ENCODE measurements at regions not wholly inside any gene's neighbourhood (a gene's known extent, or its start where the extent isn't known, plus 50 kb on each side); places are given as distances from the start of the nearest gene placed in this dataset.

- Histone ChIP-seq H3K9me3 (ENCODE audit: control insufficient read depth in 2 of 2, insufficient read depth in 1 of 2, low read depth in 1 of 2, low read length in 1 of 2) (no peaks in the 10 kb centered on the region), H3K4me1 (ENCODE audit: control insufficient read depth in 3 of 3, insufficient read depth in 2 of 3, low read depth in 1 of 3, low read length in 2 of 3) (no peaks in the 10 kb centered on the region), H3K27me3 (ENCODE audit: control insufficient read depth in 3 of 3, insufficient read depth in 3 of 3, low read length in 3 of 3) (no peaks in the 10 kb centered on the region), H3K36me3 (ENCODE audit: control insufficient read depth in 3 of 3, insufficient read depth in 2 of 3, low read depth in 1 of 3, low read length in 3 of 3) (no peaks in the 10 kb centered on the region), H3K27ac (ENCODE audit: low read depth in 1 of 3, low read length in 2 of 3) (no peak overlapping the region), H3K4me3 (ENCODE audit: low read depth in 1 of 3, low read length in 3 of 3) (no peak overlapping the region)
- WGBS, 3 donors = 94 to 97% (median 96%) methylated on average over 1 of the region's 1 CpG
- DNase-seq (no peak), FAIRE-seq (no peak)
Observed at GRCh38 chr3:46082849-46083248, 55.6 kb upstream of the XCR1 start.

GRCh38 chr3:46082021-46082420, 54.7 kb upstream of the XCR1 start:
- no peaks in the 10 kb centered on the region for H3K27me3 ChIP-seq (ENCODE audit: control insufficient read depth in 3 of 3, insufficient read depth in 3 of 3, low read length in 3 of 3)

GRCh38 chr3:46080969-46081345, 53.7 kb upstream of the XCR1 start:
- H3K27me3 ChIP-seq (ENCODE audit: control insufficient read depth in 3 of 3, insufficient read depth in 3 of 3, low read length in 3 of 3) = no peaks in the 10 kb centered on the region
- H3K9me3 ChIP-seq (ENCODE audit: control insufficient read depth in 2 of 2, insufficient read depth in 1 of 2, low read depth in 1 of 2, low read length in 1 of 2) = no peaks in the 10 kb centered on the region
- H3K36me3 ChIP-seq (ENCODE audit: control insufficient read depth in 3 of 3, insufficient read depth in 2 of 3, low read depth in 1 of 3, low read length in 3 of 3) = no peaks in the 10 kb centered on the region
- no peak for DNase-seq
- 39 to 44% (median 43%) methylated on average over 2 of the region's 2 CpGs for WGBS, 3 donors
- FAIRE-seq = no peak
- H3K4me1 ChIP-seq (ENCODE audit: control insufficient read depth in 3 of 3, insufficient read depth in 2 of 3, low read depth in 1 of 3, low read length in 2 of 3) = no peaks in the 10 kb centered on the region
- no peak overlapping the region for H3K27ac ChIP-seq (ENCODE audit: low read depth in 1 of 3, low read length in 2 of 3)
- H3K4me3 ChIP-seq (ENCODE audit: low read depth in 1 of 3, low read length in 3 of 3) = no peak overlapping the region

More at GRCh38 chr3:46082021-46082420, 54.7 kb upstream of the XCR1 start:
- no peaks in the 10 kb centered on the region for H3K9me3 ChIP-seq (ENCODE audit: control insufficient read depth in 2 of 2, insufficient read depth in 1 of 2, low read depth in 1 of 2, low read length in 1 of 2)
- no peaks in the 10 kb centered on the region for H3K4me1 ChIP-seq (ENCODE audit: control insufficient read depth in 3 of 3, insufficient read depth in 2 of 3, low read depth in 1 of 3, low read length in 2 of 3)
- no peaks in the 10 kb centered on the region for H3K36me3 ChIP-seq (ENCODE audit: control insufficient read depth in 3 of 3, insufficient read depth in 2 of 3, low read depth in 1 of 3, low read length in 3 of 3)
- FAIRE-seq = no peak
- 63 to 89% (median 88%) methylated on average over 2 of the region's 2 CpGs for WGBS, 3 donors
- H3K4me3 ChIP-seq (ENCODE audit: low read depth in 1 of 3, low read length in 3 of 3) = no peak overlapping the region
- no peak for DNase-seq
- H3K27ac ChIP-seq (ENCODE audit: low read depth in 1 of 3, low read length in 2 of 3) = no peak overlapping the region

- FAIRE-seq (no peak), DNase-seq (no peak)
- Histone ChIP-seq H3K9me3 (ENCODE audit: control insufficient read depth in 2 of 2, insufficient read depth in 1 of 2, low read depth in 1 of 2, low read length in 1 of 2) (no peaks in the 10 kb centered on the region), H3K27ac (ENCODE audit: low read depth in 1 of 3, low read length in 2 of 3) (no peak overlapping the region), H3K4me3 (ENCODE audit: low read depth in 1 of 3, low read length in 3 of 3) (no peak overlapping the region), H3K4me1 (ENCODE audit: control insufficient read depth in 3 of 3, insufficient read depth in 2 of 3, low read depth in 1 of 3, low read length in 2 of 3) (no peaks in the 10 kb centered on the region), H3K36me3 (ENCODE audit: control insufficient read depth in 3 of 3, insufficient read depth in 2 of 3, low read depth in 1 of 3, low read length in 3 of 3) (no peaks in the 10 kb centered on the region), H3K27me3 (ENCODE audit: control insufficient read depth in 3 of 3, insufficient read depth in 3 of 3, low read length in 3 of 3) (no peaks in the 10 kb centered on the region)
- 63 to 72% (median 66%) methylated on average over 6 of the region's 6 CpGs for WGBS, 3 donors
Observed at GRCh38 chr3:46080124-46080968, 53.1 kb upstream of the XCR1 start.

GRCh38 chr3:46078712-46079400, 51.6 kb upstream of the XCR1 start:
- H3K4me1 ChIP-seq (ENCODE audit: control insufficient read depth in 3 of 3, insufficient read depth in 2 of 3, low read depth in 1 of 3, low read length in 2 of 3) = no peaks in the 10 kb centered on the region
- H3K36me3 ChIP-seq (ENCODE audit: control insufficient read depth in 3 of 3, insufficient read depth in 2 of 3, low read depth in 1 of 3, low read length in 3 of 3) = no peaks in the 10 kb centered on the region
- FAIRE-seq (no peak), DNase-seq (peak; percentile 91 to 92)
- H3K27me3 ChIP-seq (ENCODE audit: control insufficient read depth in 3 of 3, insufficient read depth in 3 of 3, low read length in 3 of 3) = no peaks in the 10 kb centered on the region
- no peaks in the 10 kb centered on the region for H3K9me3 ChIP-seq (ENCODE audit: control insufficient read depth in 2 of 2, insufficient read depth in 1 of 2, low read depth in 1 of 2, low read length in 1 of 2)
- H3K4me3 ChIP-seq (ENCODE audit: low read depth in 1 of 3, low read length in 3 of 3) = no peak overlapping the region
- no peak overlapping the region for H3K27ac ChIP-seq (ENCODE audit: low read depth in 1 of 3, low read length in 2 of 3)
- WGBS, 3 donors = 9 to 11% (median 10%) methylated on average over 11 of the region's 11 CpGs

Data from small intestine (tissue), 7 donors.